A673 (cell line): ENCODE measurements at regions not wholly inside any gene's neighbourhood (a gene's known extent, or its start where the extent isn't known, plus 50 kb on each side); places are given as distances from the start of the nearest gene placed in this dataset.

ENCODE experiments used
- BruUV-seq: library from RNA; stranded (reverse); fragments of 400-500 nt; replicated peaks from 2 replicates; lab custom pipeline; 2021; lab: Mats Ljungman, UMichigan
- CTCF ChIA-PET: fragments of 300-600 bp; sonication (Branson Sonifier 250); formaldehyde crosslinking; loops from one replicate; lab custom pipeline; 2022; ENCODE audit warnings: antibody characterized with exemption; lab: Charles Lee
- POLR2A ChIA-PET: fragments of 300-600 bp; sonication (Branson Sonifier 250); formaldehyde crosslinking; loops from one replicate; lab custom pipeline; 2022; ENCODE audit warnings: antibody characterized with exemption; ENCODE audit not compliant: low non-redundant PET; lab: Charles Lee
- DNase-seq: peaks from one replicate; pipeline ENCODE4 v3.0.0-alpha.2; 2015; ENCODE audit warnings: low spot score
- H3K27ac ChIP-seq: fragments of 200-600 bp; sonication (generic); 2 replicates; pipeline ENCODE4 v1.5.1; 2016; ENCODE audit warnings: mixed run types, low read depth, mild to moderate bottlenecking, mixed read lengths, antibody characterized with exemption, low read length; ENCODE audit not compliant: poor library complexity, severe bottlenecking
- H3K27me3 ChIP-seq: fragments of 200-600 bp; sonication (generic); replicated peaks from 2 replicates; pipeline ENCODE4 v1.6.1; 2017; ENCODE audit warnings: mixed run types, low read depth, mild to moderate bottlenecking, mixed read lengths, antibody characterized with exemption, low read length; ENCODE audit not compliant: insufficient read depth, poor library complexity
- H3K36me3 ChIP-seq: fragments of 200-600 bp; sonication (generic); 2 replicates; pipeline ENCODE4 v1.6.1; 2016; ENCODE audit warnings: mixed run types, mild to moderate bottlenecking, mixed read lengths, antibody characterized with exemption, low read length; ENCODE audit not compliant: insufficient read depth, poor library complexity, severe bottlenecking
- H3K4me1 ChIP-seq: fragments of 200-600 bp; sonication (generic); 2 replicates; pipeline ENCODE4 v1.6.1; 2017; ENCODE audit warnings: mixed run types, mild to moderate bottlenecking, mixed read lengths, antibody characterized with exemption, low read length; ENCODE audit not compliant: insufficient read depth, poor library complexity, severe bottlenecking
- H3K4me3 ChIP-seq: fragments of 200-600 bp; sonication (generic); 2 replicates; pipeline ENCODE4 v1.5.1; 2016; ENCODE audit warnings: low read depth, mixed run types, mild to moderate bottlenecking, mixed read lengths, low read length; ENCODE audit not compliant: poor library complexity, severe bottlenecking
- H3K9me3 ChIP-seq: fragments of 200-600 bp; sonication (generic); 2 replicates; pipeline ENCODE4 v1.6.1; 2016; ENCODE audit warnings: mixed run types, low read depth, mild to moderate bottlenecking, mixed read lengths, antibody characterized with exemption, low read length; ENCODE audit not compliant: poor library complexity, severe bottlenecking
- CTCF ChIP-seq: fragments of 300-800, 200-600 bp; sonication (generic); conservative IDR thresholded peaks from 2 replicates; pipeline ENCODE4 v1.5.1; 2017; ENCODE audit warnings: low read depth, mild to moderate bottlenecking, antibody characterized with exemption, low read length, moderate library complexity, mixed read lengths
- EZH2 ChIP-seq: fragments of 200-600 bp; sonication (generic); IDR thresholded peaks from 2 replicates; pipeline ENCODE4 v1.6.1; 2017; ENCODE audit warnings: borderline replicate concordance, low read depth, mild to moderate bottlenecking, mixed read lengths, antibody characterized with exemption, low read length; ENCODE audit not compliant: poor library complexity, severe bottlenecking
- intact Hi-C: fragments of 100-400 bp; cut with micrococcal nuclease; formaldehyde crosslinking; loops from one replicate; pipeline ENCODE4 v1.10.0; 2022; ENCODE audit not compliant: unreplicated experiment

- Histone ChIP-seq H3K9me3 (no peaks in the 10 kb centered on the region), H3K27me3 (peaks cover 5% of the 10 kb centered on the region), H3K4me1 (no peaks in the 10 kb centered on the region), H3K27ac (no peak overlapping the region), H3K36me3 (no peaks in the 10 kb centered on the region), H3K4me3 (no peak overlapping the region)
- BruUV-seq, result no TSS peak
- no peak for DNase-seq
- POLR2A ChIA-PET, result no interaction called here
- intact Hi-C loops, result no loop called here
- CTCF ChIA-PET, result interaction anchor here (0.5 kb wide), 1 partner anchor 722 kb away, joined by 8 read pairs; no protein-coding TSS in a partner anchor
- no peak for TF ChIP-seq EZH2
These were observed 59.8 kb downstream of the DIO3 start for GRCh38 chr14:101620821-101621785.

- H3K27ac ChIP-seq, result no peak overlapping the region
- no peaks in the 10 kb centered on the region for H3K36me3 ChIP-seq
- intact Hi-C loops, result no loop called here
- POLR2A ChIA-PET, result no interaction called here
- CTCF ChIA-PET, result no interaction called here
- no TSS peak for BruUV-seq
- TF ChIP-seq CTCF, result no peak
- TF ChIP-seq EZH2, result no peak
- H3K4me3 ChIP-seq, result no peak overlapping the region
- no peaks in the 10 kb centered on the region for H3K4me1 ChIP-seq
- DNase-seq, result no peak
- no peaks in the 10 kb centered on the region for H3K27me3 ChIP-seq
- H3K9me3 ChIP-seq, result no peaks in the 10 kb centered on the region
These were observed 61.2 kb downstream of the DIO3 start for GRCh38 chr14:101622251-101623076.

GRCh38 chr14:101623077-101623372 lies 61.7 kb downstream of the DIO3 start:
- no peak for DNase-seq
- CTCF ChIA-PET, result no interaction called here

More at GRCh38 chr14:101623077-101623372, 61.7 kb downstream of the DIO3 start:
- POLR2A ChIA-PET, result no interaction called here
- Histone ChIP-seq H3K36me3 (no peaks in the 10 kb centered on the region), H3K27ac (no peak overlapping the region), H3K4me1 (peaks cover 3% of the 10 kb centered on the region), H3K9me3 (no peaks in the 10 kb centered on the region), H3K4me3 (no peak overlapping the region), H3K27me3 (no peaks in the 10 kb centered on the region)
- intact Hi-C loops, result no loop called here
- no TSS peak for BruUV-seq
- no peak for TF ChIP-seq CTCF
